NCI-H345 treated with DMSO at 0.1 percent for 48 hours (cell line): ENCODE measurements at regions not wholly inside any gene's neighbourhood (a gene's known extent, or its start where the extent isn't known, plus 50 kb on each side); places are given as distances from the start of the nearest gene placed in this dataset.
"Not testable (repeated sequence)": the region's sequence is repeated elsewhere in the genome, so short reads cannot be mapped to it uniquely, and the experiment has no call there.

Experiments
- DNase-seq: peaks from one replicate; lab custom pipeline; 2025; ENCODE audit not compliant: unreplicated experiment; lab: John Stamatoyannopoulos, UW

- no peak for DNase-seq
Observed at GRCh38 chr15:59904450-59905135, 99.5 kb upstream of the FOXB1 start.

- no peak for DNase-seq
Observed at GRCh38 chr15:59896663-59897074, 107.4 kb upstream of the FOXB1 start.

- DNase-seq: no peak
Observed at GRCh38 chr15:59894835-59895234, 109.3 kb upstream of the FOXB1 start.

GRCh38 chr15:59892985-59893384 is 111.1 kb upstream of the FOXB1 start:
- no peak for DNase-seq

- DNase-seq: not testable (repeated sequence)
Observed at GRCh38 chr15:59887870-59888269, 116.2 kb upstream of the FOXB1 start.

- no peak for DNase-seq
Observed at GRCh38 chr15:59887211-59887610, 116.9 kb upstream of the FOXB1 start.

- no peak for DNase-seq
Observed at GRCh38 chr15:59886441-59886840, 117.7 kb upstream of the FOXB1 start.

GRCh38 chr15:59885832-59886231 is 118.3 kb upstream of the FOXB1 start:
- peak; percentile 25 for DNase-seq

- DNase-seq: no peak
Observed at GRCh38 chr15:59879506-59880265, 124.4 kb upstream of the FOXB1 start.

- DNase-seq: no peak
Observed at GRCh38 chr15:59876140-59876539, 128.0 kb upstream of the FOXB1 start.

- DNase-seq: no peak
Observed at GRCh38 chr15:59873644-59874272, 130.4 kb upstream of the FOXB1 start.

- DNase-seq: peak; percentile 17
Observed at GRCh38 chr15:59867086-59867855, 136.8 kb upstream of the FOXB1 start.

- DNase-seq: no peak
Observed at GRCh38 chr15:59866642-59867041, 137.5 kb upstream of the FOXB1 start.

GRCh38 chr15:59862191-59863155 is 141.6 kb upstream of the FOXB1 start:
- no peak for DNase-seq

- DNase-seq: no peak
Observed at GRCh38 chr15:59847968-59848367, 156.1 kb upstream of the FOXB1 start.

- no peak for DNase-seq
Observed at GRCh38 chr15:59845942-59846499, 156.9 kb upstream of the BNIP2 start.

GRCh38 chr15:59843609-59844008 is 154.5 kb upstream of the BNIP2 start:
- no peak for DNase-seq

GRCh38 chr15:59841036-59841435 is 151.9 kb upstream of the BNIP2 start:
- no peak for DNase-seq

- DNase-seq: no peak
Observed at GRCh38 chr15:59839906-59840305, 150.8 kb upstream of the BNIP2 start.

GRCh38 chr15:59838900-59839299 is 149.8 kb upstream of the BNIP2 start:
- DNase-seq: no peak
